ENCODE measurements at regions not wholly inside any gene's neighbourhood (a gene's known extent, or its start where the extent isn't known, plus 50 kb on each side); places are given as distances from the start of the nearest gene placed in this dataset.

DNA sequence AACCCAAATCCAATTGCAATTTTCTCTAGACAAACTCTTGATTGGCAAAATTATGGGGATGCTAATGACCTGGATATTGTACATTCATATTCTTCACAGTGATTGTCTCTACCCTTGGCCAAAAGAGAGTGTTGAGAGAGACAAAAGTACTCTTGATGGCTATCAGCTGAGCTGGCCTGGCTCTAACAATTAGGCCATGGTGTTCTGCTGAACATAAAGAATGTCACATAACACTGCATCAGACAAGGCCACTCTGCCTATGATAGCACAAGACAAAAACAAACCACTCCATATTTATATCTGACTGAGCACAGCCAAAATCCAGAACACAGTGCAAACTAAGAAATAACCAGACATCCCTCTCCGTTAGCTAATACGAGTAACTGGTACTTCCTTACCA lies 101.7 kb downstream of the ADAMTS1 start:
- DNase-seq, result no peak
- no peak for ATAC-seq (ENCODE audit: low read depth)
- TF ChIP-seq CTCF (IDR thresholded peaks at IDR 0.05), result no peak
- no peaks in the 10 kb centered on the region for H3K36me3 Mint-ChIP-seq (ENCODE audit: low read depth)
- H3K27ac Mint-ChIP-seq, result no peak overlapping the region
- ChIA-PET POLR2A (no interaction called here), CTCF (no interaction called here)
- no peaks in the 10 kb centered on the region for H3K9me3 Mint-ChIP-seq
- H3K27me3 Mint-ChIP-seq, result no peaks in the 10 kb centered on the region
- intact Hi-C loops (cut with micrococcal nuclease), result no loop called here
- H3K4me1 Mint-ChIP-seq, result no peaks in the 10 kb centered on the region
- H3K4me3 Mint-ChIP-seq, result no peak overlapping the region

DNA sequence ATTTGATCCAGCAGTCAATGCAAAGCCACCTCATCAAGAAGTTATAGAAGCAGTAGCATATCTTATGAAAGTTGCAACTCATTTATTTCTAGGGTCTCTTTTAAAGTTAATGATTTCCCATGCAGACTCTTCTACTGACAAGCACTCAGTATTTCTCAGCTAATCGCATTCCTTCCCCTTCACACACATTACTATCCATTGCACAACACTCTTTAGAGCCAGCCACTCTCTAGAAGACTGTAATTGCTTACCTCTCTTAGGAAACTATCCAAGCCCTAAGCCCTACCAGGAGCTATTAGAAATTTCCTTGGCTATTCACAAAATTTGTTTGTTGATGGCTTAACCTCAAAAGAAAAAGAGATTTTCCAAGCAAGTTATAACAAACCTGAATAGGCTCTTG lies 106.0 kb downstream of the ADAMTS1 start:
- DNase-seq (no peak), ATAC-seq (ENCODE audit: low read depth) (no peak)
- POLR2A ChIA-PET, result no interaction called here
- no peak overlapping the region for H3K27ac Mint-ChIP-seq
- no peaks in the 10 kb centered on the region for H3K36me3 Mint-ChIP-seq (ENCODE audit: low read depth)
- no peaks in the 10 kb centered on the region for H3K4me1 Mint-ChIP-seq
- H3K4me3 Mint-ChIP-seq, result no peak overlapping the region
- CTCF ChIA-PET, result no interaction called here
- H3K27me3 Mint-ChIP-seq, result no peaks in the 10 kb centered on the region
- TF ChIP-seq CTCF (IDR thresholded peaks at IDR 0.05), result no peak
- no peaks in the 10 kb centered on the region for H3K9me3 Mint-ChIP-seq
- intact Hi-C loops (cut with micrococcal nuclease), result no loop called here

DNA sequence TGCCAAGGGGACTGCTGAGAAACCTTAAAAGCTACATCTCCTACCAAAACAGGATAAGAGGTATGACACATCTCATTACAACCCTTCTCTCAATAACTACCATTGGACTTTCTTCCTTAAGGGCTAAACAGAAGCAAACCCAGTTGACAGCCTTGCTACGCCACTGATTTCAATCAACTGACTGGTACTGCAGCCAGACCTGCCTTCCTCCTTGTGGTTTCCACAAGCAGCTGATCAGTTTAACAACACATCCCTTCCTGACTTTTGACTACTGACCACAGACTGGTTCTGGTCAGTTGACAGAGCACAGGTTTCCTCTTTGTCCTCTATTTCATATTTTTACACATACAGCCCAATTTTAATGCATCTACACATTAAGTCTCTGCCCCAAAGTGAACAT lies 108.8 kb downstream of the ADAMTS1 start:
- intact Hi-C loops (cut with micrococcal nuclease), result no loop called here
- Mint-ChIP-seq H3K4me3 (no peak overlapping the region), H3K4me1 (no peaks in the 10 kb centered on the region), H3K9me3 (no peaks in the 10 kb centered on the region), H3K27ac (no peak overlapping the region), H3K36me3 (ENCODE audit: low read depth) (no peaks in the 10 kb centered on the region), H3K27me3 (peaks cover 3% of the 10 kb centered on the region)
- no peak for TF ChIP-seq CTCF (IDR thresholded peaks at IDR 0.05)
- CTCF ChIA-PET, result no interaction called here
- DNase-seq, result no peak
- POLR2A ChIA-PET, result no interaction called here
- ATAC-seq (ENCODE audit: low read depth), result no peak

DNA sequence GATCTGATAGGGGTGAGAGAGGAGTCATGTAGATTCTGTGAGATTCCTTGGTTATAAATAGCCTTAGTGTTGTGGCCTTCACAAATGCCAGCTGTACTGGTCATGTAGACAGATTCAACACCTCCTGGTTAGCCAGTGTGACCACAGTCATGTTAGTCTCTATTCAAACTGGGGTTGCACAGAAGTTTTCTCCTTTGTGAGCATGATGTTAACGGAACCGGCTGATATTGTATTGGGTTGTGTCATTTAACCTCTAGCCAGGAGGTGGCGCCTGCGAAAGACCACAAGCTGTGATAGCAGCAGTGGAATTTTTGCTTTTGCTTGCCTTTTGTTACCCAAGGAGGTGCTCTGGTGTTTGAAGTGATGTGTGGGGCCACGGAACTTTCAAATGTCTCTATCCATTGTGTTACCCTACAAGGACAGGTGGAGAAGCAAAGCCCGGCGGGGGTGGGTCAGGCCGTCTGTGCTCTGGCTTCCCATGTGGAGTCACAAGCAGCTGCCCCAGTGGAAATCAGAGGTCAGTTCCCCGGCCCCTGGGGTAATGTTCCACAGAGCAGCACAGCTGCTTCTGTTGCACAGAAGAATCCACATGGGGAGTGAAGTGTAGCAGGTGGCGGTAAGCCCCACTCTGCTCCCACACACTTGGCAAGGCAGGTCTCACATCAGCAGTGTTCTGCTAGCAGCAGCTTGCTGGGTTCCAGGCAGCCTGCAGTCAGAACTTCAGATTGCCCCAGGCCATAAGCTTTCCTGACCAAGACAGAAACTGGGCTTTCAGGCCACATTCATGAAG lies 112.6 kb downstream of the ADAMTS1 start:
- DNase-seq, result no peak
- ATAC-seq (ENCODE audit: low read depth), result no peak
- no peaks in the 10 kb centered on the region for H3K36me3 Mint-ChIP-seq (ENCODE audit: low read depth)
- H3K27ac Mint-ChIP-seq, result no peak overlapping the region
- no peak for TF ChIP-seq CTCF (IDR thresholded peaks at IDR 0.05)
- H3K9me3 Mint-ChIP-seq, result no peaks in the 10 kb centered on the region
- CTCF ChIA-PET, result interaction anchor here (0.7 kb wide), 1 partner anchor 19 kb away, joined by 4 read pairs; no protein-coding TSS in a partner anchor
- POLR2A ChIA-PET, result no interaction called here
- peaks cover 5% of the 10 kb centered on the region for H3K27me3 Mint-ChIP-seq
- no peak overlapping the region for H3K4me3 Mint-ChIP-seq
- H3K4me1 Mint-ChIP-seq, result no peaks in the 10 kb centered on the region
- intact Hi-C loops (cut with micrococcal nuclease), result no loop called here

GRCh38 chr21:26719750-26720149 lies 125.5 kb downstream of the ADAMTS1 start:
- POLR2A ChIA-PET, result no interaction called here
- no peak for ATAC-seq (ENCODE audit: low read depth)
- no peak for TF ChIP-seq CTCF (IDR thresholded peaks at IDR 0.05)

More at GRCh38 chr21:26719750-26720149, 125.5 kb downstream of the ADAMTS1 start:
- Mint-ChIP-seq H3K9me3 (no peaks in the 10 kb centered on the region), H3K27me3 (peaks cover 3% of the 10 kb centered on the region), H3K27ac (peak overlapping the region; percentile 9), H3K4me1 (no peaks in the 10 kb centered on the region), H3K36me3 (ENCODE audit: low read depth) (no peaks in the 10 kb centered on the region), H3K4me3 (no peak overlapping the region)
- CTCF ChIA-PET, result no interaction called here
- intact Hi-C loops (cut with micrococcal nuclease), result loop anchor here (5.0 kb wide), 1 partner anchor 552 kb away; no protein-coding TSS in a partner anchor
- DNase-seq, result no peak

Data from activated B cell treated with CpG ODN at 0.5 μM for 24 hours (primary cell).